HepG2 (cell line): ENCODE measurements at regions not wholly inside any gene's neighbourhood (a gene's known extent, or its start where the extent isn't known, plus 50 kb on each side); places are given as distances from the start of the nearest gene placed in this dataset.
A peak's percentile ranks its signal among the peaks of the same experiment; 100 is the strongest.

Experiments
- ATAC-seq: fragments of 200-7000 bp; cut with Tn5 transposase; 3 replicates; pipeline ENCODE4 v1.9.1; 2020; ENCODE audit warnings: mild to moderate bottlenecking, moderate library complexity
- BruUV-seq: library from RNA; stranded (reverse); fragments of 400-500 nt; replicated peaks from 2 replicates; lab custom pipeline; 2021; lab: Mats Ljungman, UMichigan
- CTCF ChIA-PET: fragments of 300-600 bp; formaldehyde crosslinking; extraction: SDS; loops from one replicate; lab custom pipeline; 2021; ENCODE audit warnings: low total read pairs, inconsistent platforms, low intra/inter-chr PET ratio; lab: Yijun Ruan, JAX
- POLR2A ChIA-PET: fragments of 350-600 bp; sonication (Branson Sonifier 250); formaldehyde crosslinking; loops from one replicate; lab custom pipeline; 2020; ENCODE audit warnings: antibody characterized with exemption, inconsistent platforms; lab: Yijun Ruan, JAX
- DNase-seq: peaks from one replicate; pipeline ENCODE4 v3.0.0-alpha.2; 2015; ENCODE audit warnings: low spot score
- FAIRE-seq: peaks from 3 replicates; lab custom pipeline; 2011; peaks lifted over from hg19 to GRCh38; lab: Jason Lieb, UNC
- H2AFZ ChIP-seq: one replicate; pipeline ENCODE4 v1.6.1; 2011; ENCODE audit warnings: low read length, inconsistent platforms
- H3K27ac ChIP-seq: fragments of 300-600 bp; 3 replicates; pipeline ENCODE4 v1.8.0; 2011; ENCODE audit warnings: mixed run types, mild to moderate bottlenecking, mixed read lengths, low read length, inconsistent platforms; ENCODE audit not compliant: insufficient read depth; ENCODE audit errors: extremely low read length
- H3K27me3 ChIP-seq, 2 experiments: fragments of 200-600 bp in 1 of 2; 2 replicates in 1 of 2; 3 replicates in 1 of 2; pipeline versions ENCODE4 v1.6.0 to v1.8.0; 2011; ENCODE audit warnings: low read length in 2 of 2, mild to moderate bottlenecking in 2 of 2, moderate library complexity in 2 of 2, inconsistent platforms in 1 of 2; ENCODE audit not compliant: insufficient read depth in 2 of 2, control insufficient read depth in 1 of 2
- H3K36me3 ChIP-seq, 2 experiments: fragments of 200-600 bp in 1 of 2; replicated peaks in 1 of 2; 2 replicates in 1 of 2; 3 replicates in 1 of 2; pipeline versions ENCODE4 v1.5.1 to v1.8.0; 2011; ENCODE audit warnings: low read length in 2 of 2, inconsistent platforms in 1 of 2; ENCODE audit not compliant: insufficient read depth in 2 of 2, control insufficient read depth in 1 of 2
- H3K4me1 ChIP-seq: 2 replicates; pipeline ENCODE4 v1.5.1; 2012; ENCODE audit warnings: low read length, inconsistent platforms; ENCODE audit not compliant: insufficient read depth
- H3K4me2 ChIP-seq: 2 replicates; pipeline ENCODE4 v1.6.0; 2011; ENCODE audit warnings: low read depth, low read length, inconsistent platforms
- H3K4me3 ChIP-seq, 3 experiments: fragments of 200-600 bp in 1 of 3; sonication (generic), shearing (Covaris generic) in 1 of 3; replicated peaks in 1 of 3; 2 replicates each; pipeline ENCODE4 v1.5.1; 2011 to 2016; ENCODE audit warnings: low read length in 3 of 3, inconsistent platforms in 2 of 3, low read depth in 2 of 3, mild to moderate bottlenecking in 2 of 3, control low read depth in 1 of 3, mixed read lengths in 1 of 3; ENCODE audit not compliant: insufficient read depth in 1 of 3
- H3K79me2 ChIP-seq: one replicate; pipeline ENCODE4 v1.6.1; 2011; ENCODE audit warnings: low read length, inconsistent platforms; ENCODE audit not compliant: insufficient read depth
- H3K9ac ChIP-seq: 2 replicates; pipeline ENCODE4 v1.6.0; 2011; ENCODE audit warnings: mild to moderate bottlenecking, low read depth, low read length, inconsistent platforms; ENCODE audit not compliant: insufficient read depth
- H3K9me3 ChIP-seq: 2 replicates; pipeline ENCODE4 v1.5.1; 2012; ENCODE audit warnings: mild to moderate bottlenecking, low read length
- H4K20me1 ChIP-seq: 2 replicates; pipeline ENCODE4 v1.6.0; 2011; ENCODE audit warnings: inconsistent platforms, mild to moderate bottlenecking, low read length, moderate library complexity; ENCODE audit not compliant: insufficient read depth
- ATF7 ChIP-seq, 2 experiments: fragments of 450-650 bp in 1 of 2; sonication (generic) in 1 of 2; formaldehyde crosslinking in 1 of 2; IDR thresholded peaks; 2 replicates each; pipeline versions ENCODE4 v1.4.0 to v1.6.1; 2016 to 2020; ENCODE audit warnings: antibody characterized with exemption in 1 of 2, mild to moderate bottlenecking in 1 of 2, missing genetic modification reagents in 1 of 2
- ATRX ChIP-seq: sonication (generic); formaldehyde crosslinking; IDR thresholded peaks from 2 replicates; pipeline ENCODE4 v1.4.0; 2020; ENCODE audit warnings: missing genetic modification reagents, borderline replicate concordance
- CREB1 ChIP-seq, 2 experiments: fragments of 450-650 bp in 1 of 2; IDR thresholded peaks; 2 replicates each; pipeline ENCODE4 v1.6.1; 2016 to 2017; ENCODE audit warnings: control low read depth in 1 of 2, mild to moderate bottlenecking in 1 of 2, missing compliant biosample characterization in 1 of 2, missing genetic modification characterization in 1 of 2
- KAT2B ChIP-seq: fragments of 150-350 bp; IDR thresholded peaks from 2 replicates; pipeline ENCODE4 v1.6.1; 2014; ENCODE audit warnings: low read depth, low read length, borderline replicate concordance
- ZNF264 ChIP-seq: sonication (generic); formaldehyde crosslinking; IDR thresholded peaks from 2 replicates; pipeline ENCODE4 v1.4.0; 2020; ENCODE audit warnings: missing genetic modification reagents
- ZNF839 ChIP-seq: sonication (generic); formaldehyde crosslinking; IDR thresholded peaks from 2 replicates; pipeline ENCODE4 v1.4.0; 2020; ENCODE audit warnings: missing genetic modification reagents, mild to moderate bottlenecking, borderline replicate concordance
- WGBS: methylation state at CpG from one replicate; pipeline ENCODE4 v1.1.6; 2017; ENCODE audit warnings: low lambda C conversion rate; 5-methylcytosine and 5-hydroxymethylcytosine counted together
- in situ Hi-C: cut with HindIII; loops from 2 replicates; pipeline ENCODE4 v1.10.0; 2017; ENCODE audit warnings: low pct_unique_long_range_greater_than_20kb; ENCODE audit not compliant: extremely low pct_ligation_motif_present
- intact Hi-C: fragments of 100-400 bp; cut with micrococcal nuclease; formaldehyde crosslinking; loops from one replicate; pipeline ENCODE4 v1.10.0; 2022; ENCODE audit not compliant: unreplicated experiment
- TF ChIP-seq, protein P1 (sequence below): sonication (generic); formaldehyde crosslinking; IDR thresholded peaks from 2 replicates; pipeline ENCODE4 v1.5.0; 2020; ENCODE audit warnings: mild to moderate bottlenecking, missing genetic modification reagents
- TF ChIP-seq, protein P2 (sequence below): sonication (generic); formaldehyde crosslinking; IDR thresholded peaks from 2 replicates; pipeline ENCODE4 v1.8.1; 2023; ENCODE audit warnings: mild to moderate bottlenecking, moderate library complexity, missing genetic modification reagents

DNA sequence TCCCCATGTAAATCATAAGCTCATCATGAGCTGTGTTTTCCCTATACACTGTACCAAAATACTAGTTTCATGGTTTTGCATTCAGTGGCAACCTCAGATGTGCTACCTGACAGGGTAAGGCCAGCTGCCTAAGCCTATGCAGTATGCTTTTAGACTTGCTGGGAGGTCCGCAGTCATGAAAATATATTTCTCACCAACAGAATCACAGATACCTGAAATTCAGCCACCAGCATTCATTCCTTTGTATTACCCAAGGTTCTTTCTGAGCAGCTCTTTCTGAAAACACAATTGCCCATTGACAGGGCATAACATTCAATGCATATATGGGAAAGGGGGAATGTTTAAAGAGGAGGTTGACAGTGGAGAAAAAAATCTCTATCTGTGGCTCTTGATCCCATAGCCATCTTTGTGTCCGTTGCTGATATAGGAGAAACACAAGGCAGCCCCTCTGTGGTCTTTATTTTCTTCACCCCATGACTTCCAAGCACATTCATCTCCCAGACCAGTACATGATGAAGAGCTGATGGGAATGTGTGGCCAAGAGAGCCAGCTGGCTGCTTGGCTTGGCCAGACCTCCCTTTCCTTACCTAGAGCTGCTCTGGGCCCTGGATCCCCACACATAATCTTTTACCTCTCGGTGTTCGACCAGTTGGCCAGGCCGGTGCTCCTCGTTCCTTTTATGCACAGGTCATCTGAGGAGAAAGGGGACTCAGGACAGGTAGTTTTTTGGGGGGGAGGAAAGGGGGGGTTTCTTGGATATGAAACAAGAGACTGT lies 162.9 kb downstream of the KCNA5 start (continued):
- TF ChIP-seq ZNF839 (CRISPR knock-in tag) = no peak
- no peak for TF ChIP-seq KAT2B
- no peak for TF ChIP-seq ATRX (CRISPR knock-in tag)
- no peak for TF ChIP-seq ZNF264 (CRISPR knock-in tag)
- TF ChIP-seq, protein P1, sequence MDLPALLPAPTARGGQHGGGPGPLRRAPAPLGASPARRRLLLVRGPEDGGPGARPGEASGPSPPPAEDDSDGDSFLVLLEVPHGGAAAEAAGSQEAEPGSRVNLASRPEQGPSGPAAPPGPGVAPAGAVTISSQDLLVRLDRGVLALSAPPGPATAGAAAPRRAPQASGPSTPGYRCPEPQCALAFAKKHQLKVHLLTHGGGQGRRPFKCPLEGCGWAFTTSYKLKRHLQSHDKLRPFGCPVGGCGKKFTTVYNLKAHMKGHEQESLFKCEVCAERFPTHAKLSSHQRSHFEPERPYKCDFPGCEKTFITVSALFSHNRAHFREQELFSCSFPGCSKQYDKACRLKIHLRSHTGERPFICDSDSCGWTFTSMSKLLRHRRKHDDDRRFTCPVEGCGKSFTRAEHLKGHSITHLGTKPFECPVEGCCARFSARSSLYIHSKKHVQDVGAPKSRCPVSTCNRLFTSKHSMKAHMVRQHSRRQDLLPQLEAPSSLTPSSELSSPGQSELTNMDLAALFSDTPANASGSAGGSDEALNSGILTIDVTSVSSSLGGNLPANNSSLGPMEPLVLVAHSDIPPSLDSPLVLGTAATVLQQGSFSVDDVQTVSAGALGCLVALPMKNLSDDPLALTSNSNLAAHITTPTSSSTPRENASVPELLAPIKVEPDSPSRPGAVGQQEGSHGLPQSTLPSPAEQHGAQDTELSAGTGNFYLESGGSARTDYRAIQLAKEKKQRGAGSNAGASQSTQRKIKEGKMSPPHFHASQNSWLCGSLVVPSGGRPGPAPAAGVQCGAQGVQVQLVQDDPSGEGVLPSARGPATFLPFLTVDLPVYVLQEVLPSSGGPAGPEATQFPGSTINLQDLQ (CRISPR knock-in tag) = no peak

DNA sequence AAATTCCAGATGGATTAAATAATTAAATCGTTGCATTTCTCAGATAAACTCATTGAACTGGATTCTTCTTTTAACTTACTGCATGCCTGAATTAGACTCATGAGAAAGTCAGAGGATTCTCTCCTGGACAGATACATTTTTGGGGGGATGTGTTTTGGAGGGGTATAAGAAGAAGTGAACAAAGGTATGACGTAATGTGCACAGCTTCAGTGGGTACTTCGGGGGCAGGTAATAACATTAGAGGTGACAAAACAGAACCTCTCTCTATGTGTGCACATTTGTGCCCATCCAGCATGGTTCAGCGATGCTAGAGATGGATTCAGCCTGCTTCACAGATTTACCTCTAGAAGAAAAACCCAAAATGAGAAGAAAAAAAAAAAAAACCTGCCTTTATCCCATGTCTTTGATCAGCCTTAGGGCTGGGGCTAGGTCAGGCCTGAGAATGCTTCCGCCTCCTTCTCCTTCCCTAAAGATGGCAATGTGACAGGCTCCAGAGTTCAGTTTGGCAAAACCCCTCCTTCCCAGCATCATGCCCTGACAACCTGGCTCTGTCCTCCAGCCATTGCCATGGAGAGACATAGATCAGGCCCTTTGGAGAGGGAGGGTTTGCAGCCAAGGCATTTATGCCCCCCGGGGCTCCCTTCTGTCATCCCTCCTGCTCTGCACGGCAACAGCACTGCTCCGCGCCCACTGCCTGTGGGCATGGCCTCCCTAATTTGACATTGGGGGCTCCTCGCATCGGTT lies 166.7 kb downstream of the KCNA5 start:
- CTCF ChIA-PET = no interaction called here
- in situ Hi-C loops = no loop called here
- TF ChIP-seq ATF7 (IDR thresholded peaks at IDR 0.05) (peak; percentile 94), ATF7 (CRISPR knock-in tag; IDR thresholded peaks at IDR 0.05) (no peak), CREB1 (IDR thresholded peaks at IDR 0.05) (peak; percentile 66), CREB1 (CRISPR knock-in tag; IDR thresholded peaks at IDR 0.05) (no peak)
- TF ChIP-seq, protein P2, sequence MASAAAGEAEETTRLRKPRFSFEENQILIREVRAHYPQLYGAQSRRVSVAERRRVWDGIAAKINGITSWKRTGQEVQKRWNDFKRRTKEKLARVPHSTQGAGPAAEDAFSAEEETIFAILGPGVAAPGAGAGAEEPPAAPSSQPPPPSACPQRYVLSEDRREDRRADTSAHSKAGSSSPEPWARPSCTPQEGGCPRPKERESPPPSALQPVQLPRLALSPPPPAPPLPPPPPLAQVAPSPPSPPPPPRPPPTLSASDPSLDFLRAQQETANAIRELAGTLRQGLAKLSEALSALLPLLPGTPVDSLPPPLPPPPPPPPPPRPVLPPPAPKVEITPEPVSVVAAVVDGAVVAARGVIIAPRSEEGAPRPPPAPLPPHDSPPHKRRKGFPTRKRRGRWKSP (CRISPR knock-in tag) = no peak

More for the DNA sequence above, 166.7 kb downstream of the KCNA5 start:
- Histone ChIP-seq H3K4me3 (no peak overlapping the region), H2AFZ (no peak overlapping the region), H3K27me3 (no peaks in the 10 kb centered on the region; a peak in 1 of 5 replicates), H3K9ac (no peak overlapping the region), H3K79me2 (no peaks in the 10 kb centered on the region), H3K4me1 (no peaks in the 10 kb centered on the region), H3K27ac (no peak overlapping the region), H3K9me3 (no peaks in the 10 kb centered on the region), H3K4me2 (no peak overlapping the region), H4K20me1 (no peaks in the 10 kb centered on the region), H3K36me3 (no peaks in the 10 kb centered on the region)
- POLR2A ChIA-PET = no interaction called here
- BruUV-seq = no TSS peak
- intact Hi-C loops = no loop called here
- WGBS = 39% methylated on average over 9 of the region's 11 CpGs
- DNase-seq (no peak), FAIRE-seq (no peak), ATAC-seq (no peak)
